Epithelial cell of proximal tubule (primary cell): ENCODE measurements at regions not wholly inside any gene's neighbourhood (a gene's known extent, or its start where the extent isn't known, plus 50 kb on each side); places are given as distances from the start of the nearest gene placed in this dataset.

Source experiments
- DNase-seq: peaks from one replicate; pipeline ENCODE4 v3.0.0-alpha.2; 2011; ENCODE audit warnings: low read depth
- H3K4me3 ChIP-seq: 2 replicates; pipeline ENCODE4 v1.5.1; 2011; ENCODE audit warnings: low read depth, mild to moderate bottlenecking, low read length
- TF ChIP-seq, protein P1 (sequence below): conservative IDR thresholded peaks from 2 replicates; pipeline ENCODE4 v1.5.1; 2012; ENCODE audit warnings: low read depth, mild to moderate bottlenecking, low read length

- TF ChIP-seq, protein P1, sequence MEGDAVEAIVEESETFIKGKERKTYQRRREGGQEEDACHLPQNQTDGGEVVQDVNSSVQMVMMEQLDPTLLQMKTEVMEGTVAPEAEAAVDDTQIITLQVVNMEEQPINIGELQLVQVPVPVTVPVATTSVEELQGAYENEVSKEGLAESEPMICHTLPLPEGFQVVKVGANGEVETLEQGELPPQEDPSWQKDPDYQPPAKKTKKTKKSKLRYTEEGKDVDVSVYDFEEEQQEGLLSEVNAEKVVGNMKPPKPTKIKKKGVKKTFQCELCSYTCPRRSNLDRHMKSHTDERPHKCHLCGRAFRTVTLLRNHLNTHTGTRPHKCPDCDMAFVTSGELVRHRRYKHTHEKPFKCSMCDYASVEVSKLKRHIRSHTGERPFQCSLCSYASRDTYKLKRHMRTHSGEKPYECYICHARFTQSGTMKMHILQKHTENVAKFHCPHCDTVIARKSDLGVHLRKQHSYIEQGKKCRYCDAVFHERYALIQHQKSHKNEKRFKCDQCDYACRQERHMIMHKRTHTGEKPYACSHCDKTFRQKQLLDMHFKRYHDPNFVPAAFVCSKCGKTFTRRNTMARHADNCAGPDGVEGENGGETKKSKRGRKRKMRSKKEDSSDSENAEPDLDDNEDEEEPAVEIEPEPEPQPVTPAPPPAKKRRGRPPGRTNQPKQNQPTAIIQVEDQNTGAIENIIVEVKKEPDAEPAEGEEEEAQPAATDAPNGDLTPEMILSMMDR: no peak
- no peak for DNase-seq
- no peak overlapping the region for H3K4me3 ChIP-seq
Observed at GRCh38 chr2:124967325-124967724, 942.2 kb downstream of the CNTNAP5 start.

- TF ChIP-seq, protein P1: no peak
- no peak overlapping the region for H3K4me3 ChIP-seq
- DNase-seq: no peak
Observed at GRCh38 chr2:124970030-124970429, 944.9 kb downstream of the CNTNAP5 start.

DNA sequence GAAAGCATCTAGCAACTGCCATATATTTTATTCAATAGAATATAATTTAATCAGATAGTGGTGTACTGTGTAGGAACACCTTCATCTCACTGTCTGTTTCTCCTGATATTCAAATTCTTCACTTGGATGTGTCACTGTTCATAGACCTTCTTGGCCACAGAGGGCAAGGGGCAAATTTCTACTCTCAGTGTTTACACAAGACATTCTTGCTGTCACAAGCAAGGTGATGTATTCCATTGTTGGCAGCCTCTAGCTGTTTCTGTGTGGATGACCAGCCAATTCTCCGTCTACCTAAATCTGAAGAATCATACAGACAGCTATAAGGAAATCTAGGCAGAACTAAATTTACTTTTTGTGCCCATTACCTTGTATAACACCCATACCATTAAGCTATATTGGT is 948.3 kb downstream of the CNTNAP5 start:
- TF ChIP-seq, protein P1: no peak
- no peak overlapping the region for H3K4me3 ChIP-seq
- DNase-seq: peak; percentile 50

DNA sequence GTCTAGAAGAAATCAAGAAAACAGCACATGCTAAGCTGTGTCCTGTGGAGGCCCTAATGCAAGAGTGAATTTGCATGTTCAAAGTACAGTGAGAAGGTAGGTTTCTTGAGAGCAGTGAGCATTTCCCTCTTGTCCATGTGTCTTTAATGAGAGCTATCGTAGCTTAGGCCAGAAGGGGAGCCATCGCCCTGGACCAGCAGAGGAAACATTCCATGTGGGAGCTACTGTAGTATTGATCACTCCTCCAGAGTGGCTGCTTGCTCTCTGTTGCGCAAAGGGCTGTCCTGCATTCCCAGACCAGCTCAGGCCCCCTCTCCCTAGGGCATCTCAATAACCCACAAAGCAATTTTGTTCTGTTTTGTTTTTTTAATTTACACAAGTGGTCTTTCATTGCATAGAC is 950.1 kb downstream of the CNTNAP5 start:
- no peak for DNase-seq
- H3K4me3 ChIP-seq: no peak overlapping the region
- TF ChIP-seq, protein P1: no peak

DNA sequence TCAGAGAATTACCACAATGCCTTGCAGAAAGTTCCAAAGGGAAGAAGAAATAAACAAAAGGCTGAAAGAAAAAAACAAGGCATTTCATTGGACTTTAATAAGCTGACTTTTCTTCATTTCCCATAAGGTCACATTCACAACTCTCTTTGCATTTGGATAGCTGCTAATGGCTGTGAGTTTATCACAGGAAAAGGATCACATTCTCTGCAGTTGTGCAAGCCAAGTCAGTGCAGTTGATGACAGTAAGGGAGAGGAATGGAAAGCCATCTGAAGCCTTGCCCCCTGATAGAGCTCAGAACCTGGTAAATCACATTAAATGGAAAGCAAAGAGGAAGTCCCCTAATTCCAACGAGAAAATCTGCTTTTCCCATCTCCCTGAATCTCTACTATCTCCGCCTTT is 950.6 kb downstream of the CNTNAP5 start:
- TF ChIP-seq, protein P1: no peak
- DNase-seq: no peak
- no peak overlapping the region for H3K4me3 ChIP-seq

DNA sequence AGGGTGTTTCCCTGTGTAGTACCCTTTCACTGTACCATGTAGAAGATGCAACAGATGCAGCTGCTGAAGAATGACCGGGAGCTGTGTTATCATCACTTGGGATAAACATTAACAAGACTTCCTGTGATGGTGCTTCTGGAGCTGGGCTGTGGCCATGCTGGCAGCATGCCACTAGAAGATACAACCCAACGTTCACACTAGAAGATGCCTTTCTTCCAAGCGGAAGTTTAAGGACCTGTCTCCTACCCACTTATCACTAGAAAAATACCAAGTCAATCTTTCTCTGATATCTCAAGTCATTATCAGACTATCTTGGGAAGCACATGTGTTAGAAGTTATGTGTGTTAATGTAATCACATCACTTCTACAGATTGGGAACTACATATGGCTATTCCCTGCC is 953.5 kb downstream of the CNTNAP5 start:
- no peak overlapping the region for H3K4me3 ChIP-seq
- TF ChIP-seq, protein P1: no peak
- DNase-seq: no peak

- H3K4me3 ChIP-seq: no peak overlapping the region
- TF ChIP-seq, protein P1: no peak
- DNase-seq: no peak
Observed at GRCh38 chr2:124983595-124983994, 958.5 kb downstream of the CNTNAP5 start.
